GM19372 (cell line): ENCODE measurements at regions not wholly inside any gene's neighbourhood (a gene's known extent, or its start where the extent isn't known, plus 50 kb on each side); places are given as distances from the start of the nearest gene placed in this dataset.

Experiments used
- ATAC-seq: cut with Tn5 transposase; IDR thresholded peaks from one replicate; pipeline ENCODE4 v1.9.1; 2021; ENCODE audit warnings: mild to moderate bottlenecking, low read depth, moderate library complexity; ENCODE audit not compliant: unreplicated experiment

DNA sequence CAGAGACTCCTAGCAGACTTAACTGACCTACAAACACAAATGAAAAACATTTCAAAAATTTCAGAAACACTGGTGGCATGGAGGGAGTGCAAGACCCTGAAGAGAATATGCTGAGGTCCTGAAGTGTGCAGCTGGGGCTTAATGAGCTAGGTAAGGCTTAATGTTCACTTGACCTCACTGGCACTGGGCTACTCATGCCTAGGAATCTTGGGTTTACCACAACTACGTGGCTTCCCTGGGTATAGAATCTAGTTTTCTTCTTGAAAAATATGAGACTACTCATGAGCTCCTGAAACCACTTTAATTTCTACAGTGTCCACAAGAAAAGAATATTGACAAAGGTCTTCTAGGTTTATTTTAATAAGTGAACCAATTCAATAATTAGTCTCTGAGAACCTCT is 139.8 kb downstream of the HNMT start:
- no peak for ATAC-seq

DNA sequence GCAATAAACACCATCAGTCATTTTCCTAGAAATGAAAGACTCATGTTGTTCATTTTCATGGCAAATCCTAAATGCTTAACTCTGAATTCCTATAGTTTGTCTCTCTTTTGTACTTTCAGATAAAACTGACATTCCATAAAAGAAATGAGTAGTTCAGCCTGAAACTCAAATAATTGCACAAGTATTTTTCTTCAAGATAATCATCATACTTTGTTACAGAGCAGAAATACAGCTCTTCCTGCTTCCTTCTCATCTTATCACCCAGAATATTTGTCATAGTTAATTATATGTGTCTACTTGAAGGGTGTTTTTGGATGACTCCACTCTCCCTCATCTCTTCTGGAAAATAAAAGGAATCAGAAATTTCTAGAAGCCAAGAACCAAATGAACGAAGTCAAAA is 141.1 kb downstream of the HNMT start:
- ATAC-seq, result no peak

DNA sequence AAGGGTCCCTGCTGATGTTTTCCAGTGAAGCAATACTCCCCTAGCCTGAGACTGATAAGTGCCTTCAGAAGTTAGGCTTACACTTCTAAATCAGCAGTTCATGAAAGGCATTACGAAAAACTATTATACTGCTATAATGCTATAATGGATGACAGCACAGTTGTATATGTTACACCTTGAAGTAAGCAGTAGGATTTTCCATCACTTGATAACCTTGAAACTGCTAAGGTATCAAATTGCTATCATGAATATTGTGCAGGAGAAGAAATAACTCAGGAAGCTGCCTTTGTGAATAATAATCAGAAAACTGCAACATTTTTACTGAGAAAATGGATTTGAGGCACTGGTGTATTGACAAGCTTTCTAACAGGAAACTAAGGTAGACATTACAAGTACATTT is 142.3 kb downstream of the HNMT start:
- ATAC-seq, result no peak

DNA sequence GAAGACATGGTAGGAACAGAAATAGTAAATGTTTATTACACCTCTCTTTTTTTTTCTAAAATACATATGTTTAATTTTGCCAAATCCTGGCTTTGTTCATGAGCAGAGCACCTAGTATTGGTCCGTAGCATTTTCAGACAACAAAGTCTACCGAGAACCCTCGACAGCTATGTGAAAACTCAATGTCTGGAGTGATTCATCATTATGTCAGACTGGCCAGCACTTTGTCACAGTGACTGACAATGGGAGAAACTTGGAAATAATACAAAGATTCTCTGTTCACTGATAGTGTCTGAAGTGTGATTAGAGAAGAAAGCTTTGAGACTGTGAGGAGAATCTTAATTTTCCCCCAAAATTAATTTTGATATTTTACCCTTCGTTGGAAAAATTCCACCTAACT is 143.0 kb downstream of the HNMT start:
- no peak for ATAC-seq

DNA sequence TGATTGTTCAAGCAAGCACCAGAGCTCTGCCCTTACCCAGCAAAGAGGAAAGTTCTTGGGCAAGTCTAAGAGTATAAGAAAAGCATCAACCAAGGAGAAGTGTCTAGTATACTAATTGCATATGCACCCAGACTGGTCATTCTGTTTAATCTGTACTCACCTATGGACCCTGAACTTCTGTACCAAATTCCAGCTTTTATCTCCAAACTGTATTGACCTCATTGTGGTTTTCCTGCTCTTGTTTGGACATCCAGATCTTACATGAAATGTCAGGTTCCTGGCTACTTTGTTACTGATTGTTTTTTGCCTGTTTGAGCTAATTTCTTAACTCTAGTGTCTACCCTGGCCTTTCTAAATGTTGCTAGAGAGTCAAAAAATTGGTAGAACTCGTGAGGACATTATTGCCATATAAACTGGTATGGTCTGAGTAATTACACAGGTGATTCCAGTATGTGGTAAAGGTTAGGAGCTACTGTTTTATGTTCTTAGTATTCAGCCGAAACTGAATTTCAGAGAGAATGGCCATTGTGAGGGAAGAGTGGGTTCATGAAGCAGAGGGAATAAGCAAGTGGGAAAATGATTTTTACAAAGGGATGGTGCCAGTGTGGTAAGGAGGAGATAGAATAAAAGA is 146.3 kb downstream of the HNMT start:
- no peak for ATAC-seq

DNA sequence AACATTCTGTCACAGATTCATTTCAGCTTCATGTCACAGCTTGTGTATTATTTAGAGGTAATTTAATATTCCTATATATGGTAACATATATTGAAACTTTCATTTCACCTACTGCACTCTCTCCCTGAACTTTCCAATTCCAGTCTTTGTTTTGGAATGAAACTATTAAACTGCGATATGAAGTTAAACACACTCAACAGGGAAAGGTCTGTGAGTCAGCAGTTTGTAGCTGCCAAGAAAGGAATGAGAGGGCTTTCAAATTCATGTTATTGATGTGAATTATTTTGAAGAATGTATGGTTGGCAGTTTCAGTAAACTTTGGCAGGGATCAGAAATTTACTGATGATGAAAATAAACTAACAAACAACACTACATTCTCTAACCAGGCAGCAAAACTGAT is 148.3 kb downstream of the HNMT start:
- no peak for ATAC-seq

DNA sequence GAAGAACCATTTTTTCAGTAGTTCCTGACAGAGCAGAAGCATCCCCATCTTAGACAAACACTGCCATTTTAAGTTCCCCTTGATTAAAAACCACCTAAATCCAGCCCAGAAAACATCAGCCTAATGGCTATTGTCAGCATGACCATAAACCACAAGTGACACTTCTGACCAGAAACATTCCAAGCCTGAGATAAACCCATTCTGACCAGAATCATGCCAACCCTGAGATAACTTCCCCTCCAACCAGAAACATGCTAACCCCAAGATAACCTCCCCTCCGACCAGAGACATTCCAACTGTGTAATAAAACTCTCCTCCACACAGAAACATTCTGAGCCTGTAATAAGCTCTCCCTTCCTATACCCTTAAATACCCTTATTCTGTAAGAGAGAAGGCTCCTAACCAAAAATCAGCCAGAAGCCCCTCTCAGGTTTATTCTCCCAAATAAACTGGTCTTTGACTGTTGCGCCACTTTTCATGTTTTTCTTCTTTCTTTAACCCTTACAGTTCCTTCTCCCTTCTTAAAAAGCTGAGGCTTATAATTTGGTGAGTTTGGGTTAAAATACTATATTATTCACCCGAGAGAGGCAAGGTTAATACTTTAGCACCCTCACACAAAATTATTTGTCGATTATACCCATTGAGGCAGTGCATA is 149.7 kb downstream of the HNMT start:
- no peak for ATAC-seq

DNA sequence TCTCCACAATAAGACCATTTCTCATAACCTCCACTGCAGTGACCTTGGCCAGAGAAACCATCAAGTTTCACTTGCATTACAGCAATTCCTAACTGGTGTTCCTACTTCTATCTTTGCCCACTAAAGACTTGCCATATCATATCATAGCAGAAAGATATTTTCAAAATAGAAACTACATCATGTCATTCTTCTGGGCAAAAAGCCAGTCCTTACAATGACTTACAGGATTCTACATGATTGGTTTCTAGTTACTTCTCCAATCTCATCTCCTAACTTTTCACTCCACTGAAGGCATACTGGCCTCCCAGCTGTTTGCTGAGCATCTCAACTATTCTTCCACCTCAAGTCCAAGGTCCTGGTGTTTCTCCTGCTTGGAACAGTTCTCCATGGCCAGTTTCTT is 151.4 kb downstream of the HNMT start:
- no peak for ATAC-seq

DNA sequence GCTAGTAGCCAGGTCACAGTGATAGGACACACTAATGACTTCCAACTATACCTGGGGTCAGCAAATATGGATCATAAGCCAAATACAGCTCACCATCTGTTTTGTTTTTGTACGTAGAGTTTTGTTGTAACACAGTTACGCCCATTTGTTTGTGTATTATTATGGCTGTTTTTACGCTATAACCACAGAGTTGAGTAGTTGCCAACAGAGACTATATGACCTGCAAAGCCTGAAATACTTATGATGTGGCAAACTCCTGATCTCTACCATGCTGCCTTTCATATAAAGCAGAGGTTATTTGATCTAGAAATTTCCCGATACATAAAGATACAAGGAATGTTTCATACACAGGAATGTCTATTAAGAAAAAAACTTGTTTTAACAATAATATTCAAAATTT is 152.2 kb downstream of the HNMT start:
- no peak for ATAC-seq

DNA sequence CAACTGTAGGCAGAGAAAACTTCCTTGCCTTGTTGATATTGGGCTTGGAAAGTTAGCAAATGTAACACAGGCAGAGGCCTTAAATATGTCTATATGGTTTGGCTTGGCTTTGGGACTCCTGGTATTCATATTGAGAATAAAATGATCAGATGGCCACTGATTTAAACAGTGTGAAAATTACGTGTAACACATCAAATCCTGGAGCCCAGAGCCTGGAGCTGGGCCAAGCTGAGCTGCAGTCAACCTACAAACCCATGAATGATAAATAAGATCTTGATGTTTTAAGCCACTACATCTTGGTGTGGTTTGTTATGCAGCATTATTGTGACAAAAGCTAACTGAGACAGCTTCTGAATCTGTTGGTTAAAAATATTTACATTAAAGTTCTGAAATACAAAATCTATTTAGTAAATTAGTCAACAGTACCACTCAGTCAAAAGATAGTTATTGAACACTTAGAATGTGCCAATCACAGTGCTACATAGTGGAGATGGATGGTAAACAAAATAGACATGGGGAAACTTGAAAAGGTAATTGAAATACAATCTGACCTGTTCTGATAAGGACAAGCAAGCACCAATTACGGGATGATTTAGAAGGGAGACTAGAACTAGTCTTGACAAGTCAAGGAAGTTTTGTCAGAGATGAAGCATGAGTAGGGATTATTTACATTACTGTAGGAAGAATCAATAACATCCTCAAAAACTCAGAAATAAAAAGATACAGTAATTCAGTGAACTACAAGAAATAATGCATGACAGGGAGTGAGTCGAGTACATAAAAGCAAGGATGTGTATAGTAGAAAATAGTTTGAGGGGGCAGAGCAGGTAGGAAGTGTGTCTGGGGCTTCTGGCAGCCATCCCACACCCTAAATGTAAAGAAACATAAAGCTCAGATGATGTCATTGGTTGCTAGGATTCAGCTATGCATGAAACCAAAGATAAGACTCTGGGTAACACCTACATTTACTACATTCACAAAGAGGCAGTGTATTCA is 157.7 kb downstream of the HNMT start:
- no peak for ATAC-seq

DNA sequence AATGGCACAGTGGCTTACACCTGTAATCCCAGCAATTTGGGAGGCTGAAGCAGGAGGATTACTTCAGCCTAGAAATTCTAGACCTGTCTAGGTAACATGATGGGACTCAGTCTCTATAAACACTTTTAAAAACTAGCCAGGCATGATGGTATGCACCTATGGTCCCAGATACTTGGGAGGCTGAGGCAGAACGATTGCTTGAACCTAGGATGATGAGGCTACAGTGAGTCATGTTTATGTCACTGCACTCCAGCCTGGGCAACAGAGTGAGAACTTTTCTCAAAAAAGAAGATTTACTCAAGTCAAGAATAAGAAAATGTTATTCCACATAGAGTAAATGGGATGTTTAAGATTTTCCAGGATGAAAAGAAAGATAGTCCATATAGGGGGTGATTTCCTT is 158.6 kb downstream of the HNMT start:
- ATAC-seq, result no peak

DNA sequence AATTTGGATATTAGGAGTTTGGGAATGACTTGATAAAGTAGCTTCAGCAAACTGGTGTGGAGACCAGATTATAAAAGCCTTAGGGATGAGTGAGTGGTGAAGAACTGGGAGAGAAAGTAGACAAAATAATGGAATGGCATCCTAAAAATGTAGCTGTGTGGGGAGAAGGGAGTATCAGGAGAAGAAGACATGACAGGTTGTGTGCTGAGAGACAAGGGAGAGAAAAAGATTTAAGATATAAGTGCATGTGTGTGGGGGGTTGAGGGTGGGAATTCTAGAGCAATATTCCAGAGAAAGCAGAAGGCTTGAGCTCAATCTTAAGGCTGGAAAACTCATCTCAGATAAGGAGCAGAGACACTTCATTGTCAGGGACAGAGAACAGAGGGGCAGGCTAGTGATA is 159.5 kb downstream of the HNMT start:
- ATAC-seq, result no peak

DNA sequence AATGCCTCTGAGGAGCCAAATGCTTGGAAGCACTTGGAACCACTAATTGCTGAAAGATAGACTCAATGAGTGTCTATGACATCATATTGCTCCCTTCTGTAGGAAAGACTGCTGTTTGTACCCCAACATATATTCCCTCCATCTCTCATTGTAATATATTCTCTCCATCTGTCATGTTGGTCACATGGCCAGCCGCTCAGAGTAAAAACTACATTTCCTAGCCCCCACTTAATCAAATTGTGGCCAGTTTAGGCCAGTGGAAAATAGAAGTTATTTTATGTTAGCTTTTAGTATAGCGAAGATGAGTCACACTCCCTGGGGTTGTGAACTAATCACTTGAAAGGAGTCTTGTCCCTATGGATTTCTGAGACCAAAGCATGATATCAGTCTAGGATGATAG is 160.2 kb downstream of the HNMT start:
- ATAC-seq, result no peak

DNA sequence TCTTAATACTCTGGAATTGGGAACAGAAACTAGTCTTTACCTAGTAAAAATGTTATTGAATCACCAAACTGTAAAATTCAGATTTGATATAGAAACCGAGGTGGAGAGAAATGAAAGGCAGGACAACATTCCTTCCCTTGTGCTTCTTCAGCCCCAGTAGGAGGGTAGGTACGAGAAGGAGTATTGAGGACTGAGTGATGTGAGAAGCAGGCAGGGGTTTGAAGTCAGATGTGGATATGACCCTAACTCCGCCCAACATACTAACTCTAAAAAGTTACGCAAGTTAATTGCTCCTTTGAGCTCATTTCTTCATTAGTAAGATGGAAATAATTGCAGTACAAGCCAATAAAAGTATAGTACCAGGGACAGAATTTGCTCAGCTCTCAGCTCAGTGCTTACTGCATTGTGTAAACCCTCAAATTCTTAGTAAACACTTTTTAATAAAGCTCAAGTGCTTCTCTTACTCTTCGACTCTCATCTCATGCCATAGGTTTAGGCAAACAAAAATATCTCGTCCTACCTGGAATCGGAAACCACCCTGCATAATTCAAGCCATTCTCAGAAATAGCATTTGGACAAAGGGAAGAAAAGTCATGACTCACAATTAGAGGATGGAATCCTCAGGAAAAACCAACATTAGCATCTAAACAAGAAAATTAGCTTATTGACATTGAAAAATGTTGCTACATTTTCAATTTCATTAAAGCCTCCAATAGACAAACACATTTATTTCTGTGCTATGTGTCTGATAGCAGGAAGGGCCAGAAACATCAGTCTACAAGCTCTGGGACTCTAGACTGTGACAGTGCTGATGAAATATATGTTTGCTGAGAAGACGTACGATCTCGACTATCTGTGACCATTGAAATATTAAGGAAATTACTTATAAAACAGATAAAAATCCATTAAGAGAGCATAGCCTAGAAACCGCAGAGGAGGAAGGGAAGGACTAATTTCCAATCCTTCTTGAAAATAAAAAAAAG is 161.3 kb downstream of the HNMT start:
- ATAC-seq, result no peak

DNA sequence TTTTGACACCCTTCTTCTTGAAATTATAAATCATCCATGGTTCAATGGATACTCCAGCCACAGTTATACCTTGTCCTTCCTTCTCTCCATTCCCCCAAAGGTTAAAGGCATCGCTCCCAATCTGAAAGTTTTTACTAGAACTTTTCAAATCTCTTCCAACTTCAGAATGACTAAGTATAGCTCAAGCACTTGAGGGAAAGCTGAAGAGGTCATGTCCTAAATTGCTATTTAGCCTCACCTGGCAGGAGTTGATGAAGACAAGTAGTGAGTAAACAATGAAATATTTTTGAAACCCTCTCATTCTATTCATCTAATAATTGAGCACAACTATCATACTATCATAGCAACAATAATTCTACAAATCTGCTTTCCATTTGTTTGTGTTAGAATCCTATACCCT is 167.8 kb downstream of the HNMT start:
- ATAC-seq, result no peak

DNA sequence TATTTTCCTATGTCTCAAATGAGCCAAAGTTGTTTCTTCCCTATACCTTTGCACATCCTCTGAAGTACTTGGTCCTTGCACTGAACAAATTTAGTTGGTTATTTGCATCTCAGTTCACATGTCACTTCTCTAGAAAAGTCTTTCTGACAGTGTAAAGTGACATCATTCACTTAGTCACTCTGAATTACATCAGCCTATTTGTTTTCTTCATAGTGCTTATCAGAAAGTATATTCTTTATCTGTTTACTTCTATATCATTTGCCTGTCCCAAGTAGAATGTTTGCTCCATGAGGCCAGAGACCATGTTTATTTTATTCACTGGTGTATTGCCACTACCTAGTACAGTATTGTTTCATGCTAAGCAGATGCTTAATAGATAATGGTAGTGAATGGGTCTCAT is 173.7 kb downstream of the HNMT start:
- no peak for ATAC-seq

DNA sequence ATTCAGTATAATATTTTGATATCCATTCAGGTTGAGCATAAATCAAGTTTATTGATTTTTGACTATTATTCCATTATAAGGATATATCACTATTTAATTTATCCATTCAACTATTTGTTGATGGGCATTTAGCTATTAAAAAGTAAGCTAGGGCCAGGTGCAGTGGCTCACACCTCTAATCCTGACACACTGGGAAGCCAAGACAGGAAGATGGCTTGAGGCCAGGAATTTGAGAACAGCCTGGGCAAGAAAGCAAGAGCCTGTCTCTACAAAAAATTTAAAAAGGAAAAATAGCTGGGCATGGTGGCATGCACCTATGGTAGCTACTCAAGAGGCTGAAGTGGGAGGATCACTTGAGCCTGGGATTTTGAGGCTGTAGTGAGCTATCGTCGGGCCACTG is 183.5 kb downstream of the HNMT start:
- ATAC-seq, result no peak

DNA sequence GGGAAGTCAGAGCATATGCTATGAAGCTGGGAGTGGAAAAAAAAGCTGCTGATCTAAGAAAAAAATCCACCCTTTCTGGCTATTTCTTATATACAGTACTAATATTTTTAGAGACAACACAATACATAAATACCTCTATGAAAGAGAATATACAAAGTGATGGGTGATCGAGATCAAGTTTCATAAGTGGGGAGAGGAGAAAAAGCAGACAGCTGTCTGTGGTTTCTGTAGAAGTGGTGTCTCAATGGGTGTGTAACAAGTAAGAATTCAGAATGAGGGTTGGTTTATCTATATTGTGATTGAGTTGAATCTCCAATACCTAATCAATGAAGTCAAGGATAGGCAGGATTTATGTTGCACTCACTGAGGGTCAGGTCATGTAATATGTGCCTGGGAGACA is 191.0 kb downstream of the HNMT start:
- no peak for ATAC-seq

DNA sequence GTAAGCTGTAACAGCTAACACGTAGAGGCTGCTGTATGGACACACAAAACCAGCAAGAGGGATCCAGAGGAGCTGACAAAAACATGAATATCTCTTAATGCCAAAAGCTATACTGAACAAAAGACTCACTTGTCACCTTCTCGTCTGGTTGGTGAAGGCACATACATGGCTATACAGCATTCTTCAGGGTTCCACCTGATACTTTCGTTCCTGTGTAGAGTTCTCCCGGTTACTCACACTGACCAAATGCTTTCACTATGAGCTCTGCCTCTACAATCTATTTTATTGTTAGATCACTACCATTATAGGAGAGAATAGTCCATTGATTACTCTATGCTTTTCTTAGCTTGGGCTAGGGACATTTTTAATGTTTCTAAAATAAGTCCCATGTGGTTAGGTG is 193.1 kb downstream of the HNMT start:
- ATAC-seq, result no peak

DNA sequence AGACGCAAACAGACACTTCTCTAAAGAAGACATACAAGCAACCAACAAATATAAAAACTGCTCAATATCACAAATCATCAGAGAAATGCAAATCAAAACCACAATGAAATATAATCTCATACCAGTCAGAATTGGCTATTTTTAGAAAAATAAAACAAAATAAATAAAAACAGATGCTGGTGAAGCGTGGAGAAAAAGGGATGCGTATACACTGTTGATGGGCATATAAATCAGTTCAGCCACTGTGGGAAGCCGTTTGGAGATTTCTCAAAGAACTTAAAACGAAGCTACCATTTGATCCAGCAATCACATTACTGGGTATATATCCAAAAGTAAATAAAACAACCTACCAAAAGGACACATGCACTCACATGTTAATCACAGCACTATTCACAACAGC is 206.2 kb downstream of the HNMT start:
- ATAC-seq, result no peak
